SIG-M5 (cell line): ENCODE measurements at regions not wholly inside any gene's neighbourhood (a gene's known extent, or its start where the extent isn't known, plus 50 kb on each side); places are given as distances from the start of the nearest gene placed in this dataset.

ENCODE experiments used
- DNase-seq: peaks from one replicate; lab custom pipeline; 2025; lab: John Stamatoyannopoulos, UW

DNA sequence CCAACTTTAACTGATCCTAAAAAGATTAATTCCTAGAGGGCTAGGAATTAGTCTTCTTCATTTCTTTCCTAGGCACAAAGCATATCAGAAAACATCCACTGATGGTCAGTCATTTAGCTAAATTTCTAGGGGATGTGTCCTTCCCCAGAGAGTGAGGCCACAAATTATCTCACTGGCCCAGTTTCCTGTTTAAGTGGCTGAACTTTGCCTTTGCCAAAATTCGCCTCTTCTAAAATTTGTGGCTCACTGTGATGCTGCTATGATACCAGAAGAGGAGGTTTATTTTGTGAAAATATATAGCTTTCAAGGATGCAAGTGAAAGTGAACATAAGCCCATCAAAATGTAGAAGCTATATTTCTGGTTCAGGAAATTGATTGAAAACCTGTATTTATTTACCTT, 98.1 kb upstream of the FER start:
- DNase-seq = no peak

DNA sequence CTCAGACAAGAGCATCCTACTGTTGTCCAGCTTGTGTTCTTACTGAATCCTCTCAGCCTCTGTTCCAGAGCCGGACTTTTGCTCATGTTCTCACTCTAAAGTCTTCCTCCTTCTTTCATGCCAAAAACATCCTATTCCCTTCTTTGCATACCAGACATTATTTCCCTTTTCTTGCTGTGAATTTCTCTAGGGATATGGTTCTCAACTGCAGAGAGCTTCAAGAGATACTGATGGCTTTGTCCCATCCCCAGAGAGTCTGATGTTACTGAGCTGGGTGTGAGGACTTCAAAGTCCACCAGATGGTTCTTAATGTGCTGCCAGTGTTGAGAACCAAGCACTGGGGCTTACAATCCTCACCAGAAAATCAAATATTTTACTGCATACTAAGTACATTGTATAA, 98.6 kb upstream of the FER start:
- DNase-seq = no peak

DNA sequence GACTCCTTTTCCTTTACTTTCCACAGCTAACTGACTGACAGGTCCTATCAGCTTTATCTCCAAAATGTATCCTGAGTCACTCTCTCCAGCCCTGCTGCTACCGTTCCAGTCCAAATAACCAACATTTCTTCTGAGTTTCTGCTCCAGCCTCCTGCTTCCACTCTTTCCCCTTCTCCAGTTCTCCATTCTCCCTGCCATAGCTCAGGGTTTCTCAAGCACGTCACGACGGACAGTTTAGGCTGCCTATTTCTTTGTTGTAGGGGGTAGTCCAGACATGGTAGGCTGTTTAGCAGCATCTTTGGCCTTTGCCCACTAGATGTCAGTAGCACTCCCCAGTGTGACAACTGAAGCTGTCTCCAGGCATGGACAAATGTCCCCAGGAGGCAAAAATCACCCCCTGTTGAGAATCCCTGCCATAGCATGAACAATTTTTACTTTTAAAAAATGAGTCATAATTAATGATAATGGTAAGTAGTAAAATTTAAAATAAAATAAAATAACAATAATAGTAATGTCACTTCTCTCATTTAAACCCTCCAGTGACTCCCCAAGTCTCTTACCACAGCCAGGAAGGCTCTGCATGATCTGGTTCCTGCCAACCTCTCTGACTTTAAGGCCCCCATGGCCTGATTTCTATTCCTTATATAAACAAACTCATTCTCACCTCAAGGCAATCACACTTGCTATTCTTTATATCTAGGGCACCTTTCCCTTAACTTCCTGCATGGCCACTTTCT, 105.4 kb upstream of the FER start:
- no peak for DNase-seq

DNA sequence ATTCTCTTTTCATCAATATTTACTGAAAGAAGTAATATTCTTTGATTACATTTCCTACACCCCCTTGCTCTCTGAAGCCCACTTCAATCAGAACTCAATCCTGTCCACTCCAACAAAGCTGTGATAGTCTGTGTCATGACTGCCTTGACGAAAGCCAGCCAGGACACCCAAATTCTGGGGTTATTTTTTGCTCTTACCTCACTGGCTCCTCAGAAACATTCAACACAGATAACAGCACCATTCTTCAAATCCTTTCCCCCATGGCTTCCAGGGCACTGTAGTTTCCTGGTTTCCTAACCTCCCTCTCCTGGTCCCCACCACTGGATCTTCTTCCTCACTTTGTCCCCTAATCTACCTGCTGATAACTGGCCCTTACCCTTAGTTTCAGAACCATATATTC, 106.1 kb upstream of the FER start:
- DNase-seq = no peak

DNA sequence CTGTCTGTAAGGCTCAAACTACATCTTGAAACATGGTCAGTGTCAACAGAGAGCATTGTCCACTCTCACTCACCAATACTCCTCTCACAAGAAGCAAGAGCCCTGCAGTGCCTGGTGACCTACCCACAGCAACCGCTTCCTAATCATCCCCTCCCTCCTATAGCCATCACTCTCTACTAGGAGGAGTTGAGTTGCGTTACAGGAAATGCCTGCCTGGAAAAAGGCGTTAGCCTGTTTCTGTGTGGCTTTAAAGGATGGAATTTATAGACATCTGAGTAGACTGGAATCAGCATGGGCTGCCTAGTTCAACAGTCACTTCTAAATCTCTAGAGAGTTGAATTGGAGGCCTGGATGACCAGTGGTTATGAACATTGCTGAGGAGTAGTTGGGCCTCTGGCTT, 108.3 kb upstream of the FER start:
- no peak for DNase-seq

DNA sequence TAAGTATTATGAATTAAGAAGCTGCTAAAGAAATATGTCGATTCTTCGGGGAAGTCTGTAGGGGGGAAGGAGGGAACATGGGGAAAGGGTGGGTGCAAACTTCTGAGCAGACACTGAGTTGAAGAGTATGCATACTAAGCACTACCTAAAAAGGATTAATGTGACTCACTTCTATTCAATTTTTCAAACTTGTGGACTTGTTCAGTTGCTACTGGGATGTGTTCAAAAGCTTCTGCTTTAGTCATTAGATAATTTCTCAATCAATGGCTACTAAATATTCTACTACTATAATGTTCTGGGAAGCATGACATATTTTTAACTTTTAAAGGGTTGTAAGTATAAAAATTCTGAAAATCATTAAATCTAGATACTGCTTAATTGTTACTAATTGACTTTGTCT, 109.7 kb upstream of the FER start:
- no peak for DNase-seq

DNA sequence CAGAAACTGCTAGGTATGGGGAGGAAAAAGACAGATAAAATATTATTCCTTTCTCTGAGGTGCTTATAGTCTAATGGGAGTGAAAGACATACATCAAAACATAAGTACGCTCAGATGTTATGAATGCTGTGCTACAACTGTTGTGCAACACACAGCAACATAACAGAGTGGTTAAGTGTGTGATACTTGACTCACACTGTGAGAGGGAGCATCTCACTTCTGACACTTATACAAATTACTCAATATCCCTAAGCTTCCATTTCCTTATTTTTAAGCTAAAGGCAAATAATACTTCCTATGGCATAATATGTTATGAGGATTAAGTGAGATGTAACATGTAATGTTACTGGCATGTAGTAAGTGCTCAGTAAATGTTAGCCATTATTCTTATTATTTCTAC, 110.6 kb upstream of the FER start:
- DNase-seq = peak; percentile 20

DNA sequence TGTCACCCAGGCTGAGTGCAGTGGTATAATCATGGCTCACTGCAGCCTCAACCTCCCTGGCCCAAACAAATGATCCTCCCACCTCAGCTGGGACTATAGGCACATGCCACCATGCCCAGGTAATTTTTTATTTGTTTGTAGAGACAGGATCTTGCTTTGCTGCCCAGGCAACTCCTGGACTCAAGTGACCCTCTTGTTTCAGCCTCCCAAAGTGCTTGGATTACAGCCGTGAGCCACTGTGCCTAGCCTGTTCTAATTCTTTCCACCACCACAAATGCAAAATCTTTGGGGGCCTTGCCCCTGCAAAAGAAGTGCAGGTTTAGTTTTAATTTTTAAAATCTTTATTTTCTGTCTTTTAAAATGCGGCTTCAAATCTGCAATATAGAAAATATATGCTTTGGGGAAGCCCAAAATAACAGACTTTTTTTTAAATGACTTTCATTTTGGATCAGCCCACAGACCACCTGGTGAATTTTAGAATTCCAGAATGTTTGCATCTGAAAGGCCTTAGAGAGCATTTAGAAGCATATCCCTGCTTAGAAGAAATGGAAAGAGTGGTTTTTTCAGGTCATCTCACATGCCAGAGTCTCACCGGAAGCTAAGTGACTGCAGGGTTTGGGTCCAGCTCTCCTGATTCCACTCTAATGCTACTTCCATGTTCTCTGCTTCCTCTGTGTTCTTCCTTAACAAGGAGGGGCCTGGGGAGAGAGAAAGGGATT, 111.4 kb upstream of the FER start:
- no peak for DNase-seq

DNA sequence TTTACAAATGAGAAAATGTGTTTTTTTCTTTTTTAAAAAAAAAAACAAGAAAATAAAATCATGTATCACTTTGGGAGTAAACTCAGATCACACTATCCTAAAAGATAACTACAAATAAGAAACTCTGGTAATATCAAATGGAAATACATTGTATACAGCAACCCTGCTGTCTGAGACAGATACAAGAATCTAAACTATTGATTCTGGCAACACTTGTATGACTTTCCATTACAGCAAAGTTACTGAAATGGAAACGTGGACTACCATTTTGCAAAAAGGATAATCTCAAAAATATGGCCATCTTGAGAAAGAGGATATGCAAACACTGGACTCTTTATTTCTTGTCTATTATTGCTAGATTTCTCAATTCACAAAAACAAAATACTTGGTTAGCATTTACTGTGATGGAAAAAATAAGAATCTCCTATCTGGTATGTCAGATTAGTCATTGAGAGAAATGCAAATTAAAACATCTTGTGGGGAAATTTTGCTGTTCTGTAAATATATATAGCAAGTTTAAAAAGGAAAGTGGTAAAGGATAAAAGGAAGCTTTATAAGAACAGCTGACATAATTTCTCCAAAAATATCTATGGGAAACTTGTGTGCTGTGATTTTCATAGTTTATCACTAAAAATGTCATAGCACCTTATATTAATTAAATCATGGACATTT, 112.9 kb upstream of the FER start:
- no peak for DNase-seq

DNA sequence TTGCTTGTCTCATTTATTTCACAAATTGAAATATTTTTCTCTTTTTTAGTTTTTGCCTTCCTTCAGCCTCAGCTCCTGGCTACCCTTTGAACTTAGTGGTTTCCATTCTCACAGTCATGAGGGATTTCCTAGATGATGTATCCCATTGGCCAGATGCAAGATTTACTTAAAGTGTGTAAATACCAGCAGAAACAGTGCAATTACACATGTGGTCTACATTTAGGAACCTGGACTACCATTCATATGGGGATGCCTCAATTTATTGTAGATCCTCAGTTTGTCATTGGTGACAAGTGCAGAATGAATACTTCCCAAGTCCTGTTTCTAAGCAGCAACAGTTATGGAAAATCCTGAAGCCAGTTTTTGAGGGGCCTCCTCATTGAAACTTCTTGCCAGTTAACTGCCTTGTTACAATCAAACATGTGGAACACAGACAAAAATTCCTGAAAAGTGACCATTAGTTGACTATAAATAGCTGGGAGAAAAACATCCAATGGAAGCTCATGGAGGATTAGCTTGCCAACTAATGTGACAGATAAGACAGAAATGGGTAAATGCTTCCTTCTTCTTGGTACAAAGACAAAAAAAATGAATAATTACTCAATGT, 113.6 kb upstream of the FER start:
- DNase-seq = no peak

DNA sequence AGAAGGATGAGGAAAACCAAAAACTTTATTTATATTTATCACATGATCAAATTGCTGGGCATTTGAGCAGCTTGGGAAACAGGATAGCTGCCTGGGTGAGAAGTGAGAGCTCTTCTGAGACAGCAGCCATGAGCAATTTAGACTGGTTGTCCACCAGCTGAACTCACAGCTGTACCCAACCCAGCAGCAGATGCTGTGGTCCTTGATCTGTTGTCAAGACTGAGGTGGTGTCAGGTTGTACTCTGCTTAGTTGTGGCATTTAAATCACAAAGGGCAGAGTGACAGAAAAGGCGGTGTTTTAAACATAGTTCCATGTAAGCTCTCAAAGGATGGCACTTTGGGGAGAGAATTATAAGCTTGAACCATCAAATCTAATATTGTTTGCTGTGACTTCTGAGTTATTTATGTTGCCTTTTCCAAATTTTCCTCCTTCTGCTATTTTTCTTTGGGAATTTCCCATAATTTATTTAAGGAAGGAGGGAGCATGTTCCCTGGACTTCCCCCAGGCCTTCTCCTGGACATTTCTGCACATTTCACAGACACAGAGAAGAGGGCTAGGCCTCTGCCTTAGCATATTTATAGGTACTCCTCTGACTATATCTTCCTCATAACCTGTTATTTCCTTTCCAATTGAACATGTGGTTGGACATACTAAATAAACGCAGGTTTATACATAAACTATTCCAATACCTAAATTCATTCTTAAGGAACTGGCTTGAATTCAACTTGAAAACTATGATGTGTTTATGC, 117.7 kb upstream of the FER start:
- no peak for DNase-seq

DNA sequence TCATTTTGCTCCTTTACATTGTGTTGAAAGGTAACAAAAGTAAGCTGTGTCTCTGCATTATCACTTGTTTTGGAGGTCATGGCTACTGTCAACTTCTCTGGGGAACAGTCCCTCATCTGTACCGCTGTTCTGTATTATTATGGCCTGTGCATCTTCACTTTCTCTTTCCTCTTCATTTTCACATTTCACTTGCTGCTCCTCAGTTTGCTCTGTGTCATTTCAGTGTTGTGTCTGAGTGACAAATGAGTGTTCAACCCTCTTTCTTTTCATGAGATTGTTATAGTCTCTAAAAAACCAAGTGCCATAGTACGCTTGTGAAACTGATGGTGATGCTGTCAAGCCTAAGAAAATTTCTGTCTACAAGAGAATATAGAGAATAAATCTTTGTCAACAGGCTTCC, 122.0 kb upstream of the FER start:
- DNase-seq = no peak

DNA sequence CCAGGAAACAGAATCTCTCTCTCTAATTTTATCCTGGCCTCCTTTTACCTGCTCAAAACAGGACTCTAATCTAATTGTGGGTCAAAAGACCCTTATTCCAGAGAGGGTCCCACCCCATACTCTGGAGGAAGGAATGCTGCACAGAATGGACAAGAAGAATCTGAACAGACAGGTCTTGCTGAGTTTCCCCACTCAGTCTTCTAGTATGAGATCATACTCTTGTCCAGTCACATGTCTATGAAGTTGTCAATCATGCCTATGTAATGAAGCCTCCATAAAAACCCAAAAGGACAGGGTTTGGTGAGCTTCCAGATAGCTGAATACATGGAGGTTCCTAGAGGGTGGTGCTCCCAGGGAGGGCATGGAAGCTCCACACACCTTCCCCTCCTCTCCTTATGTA, 123.9 kb upstream of the FER start:
- no peak for DNase-seq

DNA sequence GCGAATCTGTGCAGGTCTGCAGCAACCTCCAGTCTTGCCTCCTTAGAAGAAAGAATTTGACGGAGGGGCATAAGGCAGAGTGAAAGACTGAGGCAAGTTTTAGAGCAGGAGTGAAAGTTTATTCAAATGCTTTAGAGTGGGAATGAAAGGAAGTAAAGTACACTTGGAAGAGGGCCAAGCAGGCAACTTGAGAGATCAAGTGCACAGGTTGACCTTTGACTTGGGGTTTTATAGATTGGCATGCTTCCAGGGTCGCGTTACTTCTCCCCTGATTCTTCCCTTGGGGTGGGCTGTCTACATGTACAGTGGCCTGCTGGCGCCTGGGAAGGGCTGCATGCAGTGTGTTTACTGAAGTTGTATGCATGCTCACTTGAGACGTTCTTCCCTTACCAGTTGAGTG, 127.2 kb upstream of the FER start:
- DNase-seq = no peak

DNA sequence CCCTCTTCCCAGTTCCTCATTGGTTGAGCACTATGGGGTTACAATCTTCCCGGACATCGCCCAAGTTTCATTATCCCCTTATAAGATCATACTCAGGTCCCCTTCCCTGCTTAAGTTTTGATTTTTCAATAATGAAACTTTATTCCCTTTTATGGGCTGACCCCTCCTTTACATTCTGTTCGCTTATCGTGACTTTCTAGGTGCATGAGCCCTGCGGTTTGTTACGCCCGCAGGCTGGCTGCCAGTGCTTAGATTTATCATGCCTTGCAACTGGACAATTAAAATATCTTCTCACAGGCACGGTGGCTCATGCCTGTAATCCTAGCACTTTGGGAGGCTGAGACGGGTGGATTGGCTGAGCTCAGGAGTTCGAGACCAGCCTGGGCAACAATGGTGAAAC, 127.9 kb upstream of the FER start:
- no peak for DNase-seq

DNA sequence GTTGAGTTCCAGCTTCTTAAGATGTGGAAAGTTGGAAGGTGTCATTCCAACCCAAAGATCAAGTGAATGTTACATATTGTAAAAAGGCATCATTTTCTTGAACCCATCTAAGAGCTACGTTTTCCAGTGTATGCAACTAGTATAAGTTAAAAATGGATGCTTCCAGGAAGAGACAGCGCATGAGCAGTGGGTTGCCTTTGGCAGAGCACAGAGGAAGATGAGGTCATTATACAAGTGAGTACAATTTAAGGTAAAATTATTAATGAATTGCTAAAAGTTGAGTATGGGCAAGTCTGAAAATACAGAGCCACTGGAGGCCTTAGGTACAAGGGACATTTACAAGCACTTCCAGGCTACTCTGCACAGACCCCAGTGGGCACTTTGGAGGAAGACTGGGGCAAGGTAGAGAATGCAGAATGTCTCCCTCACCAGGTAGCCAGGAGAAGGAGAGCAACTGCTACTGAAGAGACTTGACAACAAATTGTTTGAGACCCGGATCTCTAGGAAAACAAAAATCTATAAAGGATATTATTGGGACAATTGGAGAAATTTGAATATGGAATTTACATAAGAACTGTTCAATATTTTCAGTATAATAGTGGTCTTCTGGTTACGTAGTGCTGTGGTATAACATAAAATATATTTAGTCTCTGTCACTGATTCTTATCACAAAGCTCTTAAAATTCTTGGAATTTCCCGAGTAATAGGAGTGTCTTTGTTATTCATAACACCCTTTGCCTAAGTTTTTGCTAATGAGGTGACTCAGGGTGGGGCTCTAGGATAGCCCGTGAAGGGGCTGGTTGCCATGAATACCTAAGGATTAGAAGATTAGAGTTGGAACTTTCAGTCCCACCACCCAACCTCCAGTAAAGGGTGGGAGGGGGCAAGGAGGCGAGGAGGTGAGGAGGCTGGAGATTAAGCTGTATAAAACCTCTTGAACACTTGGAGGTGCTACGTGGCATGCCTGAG, 129.9 kb upstream of the FER start:
- DNase-seq = no peak

DNA sequence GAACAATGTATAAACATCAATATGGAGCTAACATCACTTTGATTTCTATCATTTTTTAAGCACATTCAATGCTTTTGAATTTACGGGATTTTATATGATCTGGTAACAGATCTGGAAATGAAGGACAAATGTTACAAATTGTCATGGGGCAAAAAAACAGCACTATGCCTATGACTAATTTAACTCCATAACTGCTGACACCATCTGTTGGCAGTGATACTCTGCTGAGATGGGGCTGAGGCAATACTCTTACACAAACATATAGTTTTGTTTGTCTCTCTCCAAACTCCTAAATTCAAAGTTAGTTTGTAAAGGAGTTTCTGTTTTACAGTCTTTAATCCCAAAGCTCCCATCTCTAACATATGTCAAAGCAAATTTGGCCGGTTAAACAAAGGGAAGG, 132.5 kb upstream of the FER start:
- DNase-seq = no peak

DNA sequence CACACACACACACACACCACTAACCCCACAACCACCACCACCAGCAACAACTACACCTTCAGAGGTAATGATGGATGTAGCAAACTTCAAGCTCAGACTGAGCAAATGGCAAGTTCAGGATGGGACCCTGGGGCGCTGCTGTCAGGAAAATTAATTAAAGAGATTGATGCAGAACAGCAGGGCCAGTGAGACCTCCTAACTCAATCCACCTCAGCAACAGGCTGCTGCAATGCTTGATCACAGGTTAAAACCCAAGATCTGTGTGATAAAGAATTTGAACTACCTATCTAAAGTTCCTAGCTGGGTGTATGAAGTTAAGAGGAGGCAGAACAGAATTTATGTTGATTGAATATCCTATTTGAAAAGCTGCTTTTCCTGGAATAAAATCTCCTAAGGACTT, 140.3 kb upstream of the FER start:
- DNase-seq = no peak

DNA sequence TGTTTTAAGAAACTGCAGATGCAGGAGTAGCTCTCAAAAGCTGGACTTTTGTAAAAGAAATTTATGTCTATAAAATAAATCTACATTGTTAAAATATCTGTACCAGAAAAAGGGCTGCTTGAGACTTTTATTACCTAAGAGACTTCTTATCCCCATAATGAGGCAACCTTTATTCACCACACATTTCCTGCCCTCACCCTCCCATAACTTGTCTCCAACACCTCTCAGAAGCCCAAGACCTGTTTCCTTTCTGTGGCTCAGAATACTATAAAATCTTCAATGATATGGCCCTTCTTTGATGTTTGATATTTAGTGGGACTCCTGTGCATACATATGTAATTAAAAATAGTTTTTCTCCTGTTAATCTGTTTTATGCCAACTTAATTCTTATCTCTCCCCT, 141.5 kb upstream of the FER start:
- no peak for DNase-seq

DNA sequence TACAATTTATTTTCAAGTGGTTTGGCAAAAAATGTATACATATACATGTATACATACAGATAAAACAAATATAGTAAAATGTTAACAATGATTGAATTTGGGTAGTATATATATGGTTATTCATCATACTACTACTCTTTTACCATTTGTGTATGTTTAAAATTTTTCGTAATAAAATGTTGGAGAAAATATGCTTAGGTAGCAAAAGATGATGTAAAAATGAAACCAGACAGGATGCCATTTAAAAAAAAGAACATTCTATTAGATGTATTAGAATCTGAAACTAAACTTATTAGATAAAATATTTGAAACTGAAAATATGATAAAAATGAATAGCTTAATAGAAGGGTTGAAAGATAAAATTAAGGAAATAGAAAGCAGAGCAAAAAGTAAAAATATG, 144.9 kb upstream of the FER start:
- no peak for DNase-seq

DNA sequence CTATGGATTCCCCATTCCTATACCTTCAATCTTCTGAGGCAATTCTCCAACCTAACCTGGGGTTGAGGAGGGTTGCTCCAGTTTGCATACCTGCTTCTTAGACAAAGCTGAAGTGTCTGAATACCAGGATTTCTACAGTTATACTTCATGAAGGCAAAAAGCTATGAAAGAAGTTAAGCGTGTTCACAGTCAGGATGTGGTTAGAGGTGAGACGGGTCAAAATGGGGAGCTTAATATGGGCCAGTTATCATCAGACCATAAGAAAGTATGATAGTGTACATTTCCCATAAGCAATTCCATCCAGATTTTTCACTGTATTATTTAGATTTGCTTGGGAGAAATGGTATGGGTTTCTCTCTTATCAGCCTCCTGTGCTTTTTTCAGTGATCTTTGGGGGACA, 156.9 kb upstream of the FER start:
- no peak for DNase-seq
